GM11168 (cell line): ENCODE measurements at regions not wholly inside any gene's neighbourhood (a gene's known extent, or its start where the extent isn't known, plus 50 kb on each side); places are given as distances from the start of the nearest gene placed in this dataset.

Experiments
- in situ Hi-C: fragments of 300-500 bp; cut with MboI; formaldehyde crosslinking; loops from one replicate; pipeline ENCODE4 v1.12.0; 2022; ENCODE audit warnings: low sequenced_read_pairs; ENCODE audit not compliant: unreplicated experiment

- in situ Hi-C loops, result no loop called here
Measured at GRCh38 chr14:66137081-66137480, 349.1 kb upstream of the CCDC196 start.

- in situ Hi-C loops, result no loop called here
Measured at GRCh38 chr14:66139432-66139831, 346.7 kb upstream of the CCDC196 start.

- in situ Hi-C loops, result no loop called here
Measured at GRCh38 chr14:66140213-66140918, 345.8 kb upstream of the CCDC196 start.

GRCh38 chr14:66140963-66141362, 345.2 kb upstream of the CCDC196 start:
- in situ Hi-C loops, result no loop called here

- in situ Hi-C loops, result no loop called here
Measured at GRCh38 chr14:66141733-66142132, 344.4 kb upstream of the CCDC196 start.

GRCh38 chr14:66143387-66144112, 342.6 kb upstream of the CCDC196 start:
- in situ Hi-C loops, result no loop called here

- in situ Hi-C loops, result no loop called here
Measured at GRCh38 chr14:66152302-66152701, 333.9 kb upstream of the CCDC196 start.

GRCh38 chr14:66152747-66153146, 333.4 kb upstream of the CCDC196 start:
- in situ Hi-C loops, result no loop called here

GRCh38 chr14:66163023-66163422, 323.1 kb upstream of the CCDC196 start:
- in situ Hi-C loops, result no loop called here

GRCh38 chr14:66165337-66165736, 320.8 kb upstream of the CCDC196 start:
- in situ Hi-C loops, result no loop called here

GRCh38 chr14:66174453-66174891, 311.7 kb upstream of the CCDC196 start:
- in situ Hi-C loops, result no loop called here

- in situ Hi-C loops, result no loop called here
Measured at GRCh38 chr14:66177935-66178334, 308.2 kb upstream of the CCDC196 start.

GRCh38 chr14:66196670-66197069, 289.5 kb upstream of the CCDC196 start:
- in situ Hi-C loops, result no loop called here

- in situ Hi-C loops, result no loop called here
Measured at GRCh38 chr14:66197276-66197675, 288.9 kb upstream of the CCDC196 start.

- in situ Hi-C loops, result no loop called here
Measured at GRCh38 chr14:66206554-66206953, 279.6 kb upstream of the CCDC196 start.

- in situ Hi-C loops, result no loop called here
Measured at GRCh38 chr14:66216763-66217162, 269.4 kb upstream of the CCDC196 start.

- in situ Hi-C loops, result no loop called here
Measured at GRCh38 chr14:66219886-66220285, 266.3 kb upstream of the CCDC196 start.

GRCh38 chr14:66224492-66225178, 261.5 kb upstream of the CCDC196 start:
- in situ Hi-C loops, result no loop called here

GRCh38 chr14:66225337-66225736, 260.8 kb upstream of the CCDC196 start:
- in situ Hi-C loops, result no loop called here

- in situ Hi-C loops, result no loop called here
Measured at GRCh38 chr14:66228267-66228970, 257.8 kb upstream of the CCDC196 start.

GRCh38 chr14:66231820-66232219, 254.4 kb upstream of the CCDC196 start:
- in situ Hi-C loops, result no loop called here
